Kidney glomerular epithelial cell (primary cell): ENCODE measurements at regions not wholly inside any gene's neighbourhood (a gene's known extent, or its start where the extent isn't known, plus 50 kb on each side); places are given as distances from the start of the nearest gene placed in this dataset.
"Not testable (repeated sequence)": the region's sequence is repeated elsewhere in the genome, so short reads cannot be mapped to it uniquely, and the experiment has no call there.

Experiments
- DNase-seq: peaks from one replicate; lab custom pipeline; 2025; lab: John Stamatoyannopoulos, UW

- no peak for DNase-seq
Measured at GRCh38 chr16:80121522-80121909, 419.3 kb upstream of the DYNLRB2 start.

- DNase-seq = no peak
Measured at GRCh38 chr16:80120899-80121521, 419.8 kb upstream of the DYNLRB2 start.

- DNase-seq = no peak
Measured at GRCh38 chr16:80117556-80118130, 423.1 kb upstream of the DYNLRB2 start.

- DNase-seq = no peak
Measured at GRCh38 chr16:80116711-80117110, 424.1 kb upstream of the DYNLRB2 start.

GRCh38 chr16:80114699-80115098 is 426.1 kb upstream of the DYNLRB2 start:
- no peak for DNase-seq

- no peak for DNase-seq
Measured at GRCh38 chr16:80113873-80114574, 426.8 kb upstream of the DYNLRB2 start.

- DNase-seq = no peak
Measured at GRCh38 chr16:80109581-80109980, 431.2 kb upstream of the DYNLRB2 start.

GRCh38 chr16:80107900-80108299 is 432.9 kb upstream of the DYNLRB2 start:
- DNase-seq = no peak

- DNase-seq = no peak
Measured at GRCh38 chr16:80105751-80106150, 435.0 kb upstream of the DYNLRB2 start.

GRCh38 chr16:80105160-80105559 is 435.6 kb upstream of the DYNLRB2 start:
- peak; percentile 17 for DNase-seq

GRCh38 chr16:80104401-80104800 is 436.4 kb upstream of the DYNLRB2 start:
- DNase-seq = no peak

GRCh38 chr16:80103463-80103862 is 437.3 kb upstream of the DYNLRB2 start:
- DNase-seq = no peak

- DNase-seq = no peak
Measured at GRCh38 chr16:80100846-80101451, 439.8 kb upstream of the DYNLRB2 start.

GRCh38 chr16:80100186-80100585 is 440.6 kb upstream of the DYNLRB2 start:
- no peak for DNase-seq

GRCh38 chr16:80097098-80097497 is 443.7 kb upstream of the DYNLRB2 start:
- no peak for DNase-seq

GRCh38 chr16:80092681-80093080 is 448.1 kb upstream of the DYNLRB2 start:
- no peak for DNase-seq

GRCh38 chr16:80091453-80091852 is 449.3 kb upstream of the DYNLRB2 start:
- DNase-seq = not testable (repeated sequence)

- DNase-seq = no peak
Measured at GRCh38 chr16:80085606-80086005, 455.2 kb upstream of the DYNLRB2 start.

GRCh38 chr16:80084614-80085013 is 456.2 kb upstream of the DYNLRB2 start:
- DNase-seq = peak; percentile 60

GRCh38 chr16:80084163-80084562 is 456.6 kb upstream of the DYNLRB2 start:
- no peak for DNase-seq

GRCh38 chr16:80082906-80083305 is 457.9 kb upstream of the DYNLRB2 start:
- DNase-seq = no peak

- no peak for DNase-seq
Measured at GRCh38 chr16:80081846-80082245, 458.9 kb upstream of the DYNLRB2 start.

- DNase-seq = no peak
Measured at GRCh38 chr16:80080287-80080851, 460.4 kb upstream of the DYNLRB2 start.
